ENCODE measurements at regions not wholly inside any gene's neighbourhood (a gene's known extent, or its start where the extent isn't known, plus 50 kb on each side); places are given as distances from the start of the nearest gene placed in this dataset.

DNA sequence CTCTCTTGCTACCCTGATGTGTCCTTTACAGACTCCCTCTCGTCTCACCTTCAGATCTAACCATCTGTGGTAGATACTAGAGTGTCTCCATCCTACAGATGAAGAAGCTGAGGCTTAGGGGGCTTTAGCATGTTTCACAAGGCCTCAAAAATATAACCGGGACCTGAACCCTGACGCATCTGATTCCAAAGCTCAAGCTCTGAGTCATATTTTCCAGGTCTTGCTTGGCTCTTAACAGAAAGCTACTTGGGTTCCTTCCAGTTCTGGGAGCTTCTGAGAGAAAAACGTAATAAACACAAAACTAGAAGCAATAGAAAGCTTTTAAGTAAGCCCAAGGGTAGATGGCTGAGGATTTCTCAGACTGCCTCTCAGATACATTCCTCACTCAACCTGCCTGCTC lies 224.3 kb upstream of the EEF2KMT start:
- no peak for TF ChIP-seq POLR2AphosphoS5 (IDR thresholded peaks at IDR 0.05)
- no peak for TF ChIP-seq POLR2A (IDR thresholded peaks at IDR 0.05)
- TF ChIP-seq, protein P1, sequence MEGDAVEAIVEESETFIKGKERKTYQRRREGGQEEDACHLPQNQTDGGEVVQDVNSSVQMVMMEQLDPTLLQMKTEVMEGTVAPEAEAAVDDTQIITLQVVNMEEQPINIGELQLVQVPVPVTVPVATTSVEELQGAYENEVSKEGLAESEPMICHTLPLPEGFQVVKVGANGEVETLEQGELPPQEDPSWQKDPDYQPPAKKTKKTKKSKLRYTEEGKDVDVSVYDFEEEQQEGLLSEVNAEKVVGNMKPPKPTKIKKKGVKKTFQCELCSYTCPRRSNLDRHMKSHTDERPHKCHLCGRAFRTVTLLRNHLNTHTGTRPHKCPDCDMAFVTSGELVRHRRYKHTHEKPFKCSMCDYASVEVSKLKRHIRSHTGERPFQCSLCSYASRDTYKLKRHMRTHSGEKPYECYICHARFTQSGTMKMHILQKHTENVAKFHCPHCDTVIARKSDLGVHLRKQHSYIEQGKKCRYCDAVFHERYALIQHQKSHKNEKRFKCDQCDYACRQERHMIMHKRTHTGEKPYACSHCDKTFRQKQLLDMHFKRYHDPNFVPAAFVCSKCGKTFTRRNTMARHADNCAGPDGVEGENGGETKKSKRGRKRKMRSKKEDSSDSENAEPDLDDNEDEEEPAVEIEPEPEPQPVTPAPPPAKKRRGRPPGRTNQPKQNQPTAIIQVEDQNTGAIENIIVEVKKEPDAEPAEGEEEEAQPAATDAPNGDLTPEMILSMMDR (IDR thresholded peaks at IDR 0.05): no peak

GRCh38 chr16:5319799-5320198 lies 222.2 kb upstream of the EEF2KMT start:
- TF ChIP-seq, protein P1 (IDR thresholded peaks at IDR 0.05): no peak
- no peak for TF ChIP-seq POLR2A (IDR thresholded peaks at IDR 0.05)
- no peak for TF ChIP-seq POLR2AphosphoS5 (IDR thresholded peaks at IDR 0.05)
- no peaks in the 10 kb centered on the region for H3K4me1 ChIP-seq

More for the DNA sequence above, 224.3 kb upstream of the EEF2KMT start:
- Histone ChIP-seq H3K27me3 (no peaks in the 10 kb centered on the region), H3K4me1 (no peaks in the 10 kb centered on the region), H3K4me3 (no peak overlapping the region), H3K9me3 (peaks cover 0 to 19% of the 10 kb centered on the region in 2 donors), H3K27ac (no peak overlapping the region), H3K36me3 (no peaks in the 10 kb centered on the region)
- no peak for DNase-seq (ENCODE audit: low spot score in 2 of 2)
- intact Hi-C loops (cut with DNase I; ENCODE audit: low total_unique reads): no loop called here

GRCh38 chr16:5315914-5316313 lies 218.3 kb upstream of the EEF2KMT start:
- H3K36me3 ChIP-seq: no peaks in the 10 kb centered on the region
- H3K4me1 ChIP-seq: no peaks in the 10 kb centered on the region
- H3K4me3 ChIP-seq: no peak overlapping the region
- TF ChIP-seq, protein P1 (IDR thresholded peaks at IDR 0.05): no peak
- TF ChIP-seq POLR2AphosphoS5 (IDR thresholded peaks at IDR 0.05): no peak
- TF ChIP-seq POLR2A (IDR thresholded peaks at IDR 0.05): no peak
- no peaks in the 10 kb centered on the region for H3K27me3 ChIP-seq
- intact Hi-C loops (cut with DNase I; ENCODE audit: low total_unique reads): no loop called here
- peaks cover 4 to 9% of the 10 kb centered on the region in 2 donors for H3K9me3 ChIP-seq
- no peak overlapping the region for H3K27ac ChIP-seq
- no peak for DNase-seq (ENCODE audit: low spot score in 2 of 2)

More at GRCh38 chr16:5319799-5320198, 222.2 kb upstream of the EEF2KMT start:
- Histone ChIP-seq H3K27me3 (no peaks in the 10 kb centered on the region), H3K36me3 (no peaks in the 10 kb centered on the region), H3K27ac (no peak overlapping the region), H3K9me3 (peaks cover 0 to 9% of the 10 kb centered on the region in 2 donors), H3K4me3 (no peak overlapping the region)
- intact Hi-C loops (cut with DNase I; ENCODE audit: low total_unique reads): no loop called here
- no peak for DNase-seq (ENCODE audit: low spot score in 2 of 2)

- no peaks in the 10 kb centered on the region for H3K4me1 ChIP-seq
- DNase-seq (ENCODE audit: low spot score in 2 of 2): no peak
- H3K27me3 ChIP-seq: no peaks in the 10 kb centered on the region
- no peaks in the 10 kb centered on the region for H3K36me3 ChIP-seq
- TF ChIP-seq POLR2A (IDR thresholded peaks at IDR 0.05) (no peak), POLR2AphosphoS5 (IDR thresholded peaks at IDR 0.05) (no peak)
- TF ChIP-seq, protein P1 (IDR thresholded peaks at IDR 0.05): no peak
- intact Hi-C loops (cut with DNase I; ENCODE audit: low total_unique reads): no loop called here
- H3K9me3 ChIP-seq: peaks cover 2 to 4% of the 10 kb centered on the region in 2 donors
- no peak overlapping the region for H3K27ac ChIP-seq
- H3K4me3 ChIP-seq: no peak overlapping the region
Measured at GRCh38 chr16:5314377-5314776, 216.8 kb upstream of the EEF2KMT start.

DNA sequence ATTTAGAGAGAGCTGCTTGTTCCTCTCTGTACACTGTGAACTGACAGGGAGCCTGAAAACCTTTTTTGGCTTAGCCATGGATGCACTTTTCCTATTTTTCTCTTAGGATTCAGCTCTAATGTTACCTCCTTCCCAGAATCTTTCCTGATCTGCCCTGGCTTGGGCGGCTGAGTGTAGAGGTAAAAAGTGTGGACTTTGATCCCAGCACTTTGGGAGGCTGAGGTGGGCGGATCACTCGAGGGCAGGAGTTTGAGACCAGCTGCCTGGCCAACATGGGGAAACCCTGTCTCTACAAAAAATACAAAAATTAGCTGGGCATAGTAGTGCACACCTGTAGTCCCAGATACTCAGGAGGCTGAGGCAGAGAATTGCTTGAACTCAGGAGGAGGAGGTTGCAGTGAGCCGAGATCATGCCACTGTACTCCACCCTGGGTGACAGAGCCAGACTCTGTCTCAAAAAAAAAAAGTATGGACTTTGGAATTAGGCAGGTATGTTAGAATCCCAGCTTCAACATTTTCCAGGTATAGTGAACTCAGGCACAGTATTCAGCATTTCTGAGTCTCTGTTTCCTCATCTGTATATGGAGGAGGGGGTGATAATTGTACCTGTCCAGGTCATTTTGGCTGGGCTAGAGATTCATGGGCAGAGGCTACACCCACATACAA lies 212.5 kb upstream of the EEF2KMT start:
- no peaks in the 10 kb centered on the region for H3K27me3 ChIP-seq
- H3K4me3 ChIP-seq: no peak overlapping the region
- intact Hi-C loops (cut with DNase I; ENCODE audit: low total_unique reads): no loop called here
- no peaks in the 10 kb centered on the region for H3K36me3 ChIP-seq
- no peaks in the 10 kb centered on the region for H3K4me1 ChIP-seq
- no peak for TF ChIP-seq POLR2A (IDR thresholded peaks at IDR 0.05)
- TF ChIP-seq, protein P1 (IDR thresholded peaks at IDR 0.05): no peak
- no peak for TF ChIP-seq POLR2AphosphoS5 (IDR thresholded peaks at IDR 0.05)
- H3K9me3 ChIP-seq: peaks cover 0 to 4% of the 10 kb centered on the region in 2 donors
- DNase-seq (ENCODE audit: low spot score in 2 of 2): no peak
- H3K27ac ChIP-seq: no peak overlapping the region

Measured in breast epithelium (tissue), 4 donors.